ENCODE measurements at regions not wholly inside any gene's neighbourhood (a gene's known extent, or its start where the extent isn't known, plus 50 kb on each side); places are given as distances from the start of the nearest gene placed in this dataset.

DNA sequence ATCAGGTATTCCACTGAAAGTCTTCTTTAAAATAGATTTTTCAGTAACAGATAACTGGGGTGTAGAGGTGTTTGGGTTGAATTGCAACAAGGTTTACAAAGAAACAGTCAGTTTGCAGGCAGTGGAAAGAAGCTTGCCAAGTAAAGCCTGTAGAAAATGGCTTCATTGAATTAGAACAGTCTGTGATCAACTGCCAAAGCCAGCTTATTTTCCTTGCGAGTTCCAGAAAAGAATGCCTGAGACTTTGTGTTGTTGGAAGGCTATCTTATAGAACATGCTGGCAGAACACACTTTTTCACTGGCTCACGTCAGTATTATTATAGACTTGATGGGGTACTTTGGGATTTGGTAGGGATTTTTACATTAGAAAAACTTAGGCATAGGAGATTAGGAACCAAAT lies 601.0 kb downstream of the XIRP2 start:
- H3F3A ChIP-seq (replicated peaks; ENCODE audit: insufficient read depth) = no peaks in the 10 kb centered on the region

DNA sequence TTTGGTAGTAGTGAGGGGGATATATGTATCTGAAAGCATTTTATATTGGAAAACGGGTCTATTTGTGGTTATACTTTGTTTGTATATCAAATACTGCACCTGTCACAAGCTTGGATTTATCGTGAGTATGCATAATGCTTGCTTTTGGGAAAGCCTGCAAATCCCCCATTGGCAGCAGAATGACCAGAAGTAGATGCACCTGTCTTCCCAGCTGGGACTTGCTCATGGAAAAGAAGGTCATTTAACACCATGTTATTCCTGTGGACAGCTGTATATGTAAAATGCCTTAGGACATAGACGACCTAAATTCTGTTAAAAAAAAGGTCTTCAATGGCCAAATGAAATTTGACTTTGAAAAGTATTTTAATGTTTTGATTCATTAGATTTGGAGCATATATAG lies 599.4 kb downstream of the XIRP2 start:
- H3K4me3 ChIP-seq (ENCODE audit: low read depth in 2 of 2, low read length in 1 of 2) = no peak overlapping the region
- ChIA-PET CTCF (interaction anchor here (1.1 kb wide), 1 partner anchor 59 kb away, joined by 3 read pairs; no protein-coding TSS in a partner anchor), POLR2A (no interaction called here)
- H3K9ac ChIP-seq = no peak overlapping the region
- WGBS (ENCODE audit: low lambda C conversion rate) = 52% methylated on average over 3 of the region's 3 CpGs
- no peaks in the 10 kb centered on the region for H4K20me1 ChIP-seq (ENCODE audit: insufficient read depth)
- no peaks in the 10 kb centered on the region for H3F3A ChIP-seq (replicated peaks; ENCODE audit: insufficient read depth)
- H3K4me2 ChIP-seq = no peak overlapping the region
- H3K79me2 ChIP-seq (ENCODE audit: insufficient read depth) = no peaks in the 10 kb centered on the region
- no peaks in the 10 kb centered on the region for H3K9me3 ChIP-seq
- no peak overlapping the region for H2AFZ ChIP-seq (ENCODE audit: low read depth)
- no peak overlapping the region for H3K27ac ChIP-seq (ENCODE audit: low read depth in 2 of 2, low read length in 1 of 2)
- H3K27me3 ChIP-seq (ENCODE audit: insufficient read depth) = no peaks in the 10 kb centered on the region
- no peaks in the 10 kb centered on the region for H3K4me1 ChIP-seq (ENCODE audit: control insufficient read depth in 1 of 2, insufficient read depth in 2 of 2, low read depth in 1 of 2, low read length in 1 of 2)
- TF ChIP-seq RAD21 (IDR thresholded peaks at IDR 0.05; ENCODE audit: low read length) (no peak), MXI1 (IDR thresholded peaks at IDR 0.05; ENCODE audit: low read depth, low read length) (no peak), SIN3A (IDR thresholded peaks at IDR 0.05; ENCODE audit: borderline replicate concordance, low read depth, low read length) (no peak), NRF1 (IDR thresholded peaks at IDR 0.05; ENCODE audit: low read depth, low read length) (no peak), YY1 (IDR thresholded peaks at IDR 0.05; ENCODE audit: low read depth) (no peak), ELF1 (IDR thresholded peaks at IDR 0.05) (no peak), RCOR1 (IDR thresholded peaks at IDR 0.05; ENCODE audit: low read length) (no peak), EP300 (IDR thresholded peaks at IDR 0.05; ENCODE audit: borderline replicate concordance in 1 of 2, low read depth in 1 of 2, low read length in 1 of 2) (no peak), TCF12 (IDR thresholded peaks at IDR 0.05) (no peak), RXRA (IDR thresholded peaks at IDR 0.05; ENCODE audit: borderline replicate concordance, low read depth) (no peak), FOSL2 (IDR thresholded peaks at IDR 0.05; ENCODE audit: borderline replicate concordance, low read depth) (no peak), JUND (IDR thresholded peaks at IDR 0.05) (no peak), CHD2 (IDR thresholded peaks at IDR 0.05; ENCODE audit: low read length, partially characterized antibody) (no peak), TEAD4 (IDR thresholded peaks at IDR 0.05; ENCODE audit: borderline replicate concordance, insufficient read depth) (no peak), EZH2phosphoT487 (IDR thresholded peaks at IDR 0.05; ENCODE audit: borderline replicate concordance, low read depth) (no peak), FOXM1 (IDR thresholded peaks at IDR 0.05; ENCODE audit: low read depth) (no peak)
- TF ChIP-seq, protein P1, sequence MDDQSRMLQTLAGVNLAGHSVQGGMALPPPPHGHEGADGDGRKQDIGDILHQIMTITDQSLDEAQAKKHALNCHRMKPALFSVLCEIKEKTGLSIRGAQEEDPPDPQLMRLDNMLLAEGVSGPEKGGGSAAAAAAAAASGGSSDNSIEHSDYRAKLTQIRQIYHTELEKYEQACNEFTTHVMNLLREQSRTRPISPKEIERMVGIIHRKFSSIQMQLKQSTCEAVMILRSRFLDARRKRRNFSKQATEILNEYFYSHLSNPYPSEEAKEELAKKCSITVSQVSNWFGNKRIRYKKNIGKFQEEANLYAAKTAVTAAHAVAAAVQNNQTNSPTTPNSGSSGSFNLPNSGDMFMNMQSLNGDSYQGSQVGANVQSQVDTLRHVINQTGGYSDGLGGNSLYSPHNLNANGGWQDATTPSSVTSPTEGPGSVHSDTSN (IDR thresholded peaks at IDR 0.05) = no peak
- TF ChIP-seq, protein P2, sequence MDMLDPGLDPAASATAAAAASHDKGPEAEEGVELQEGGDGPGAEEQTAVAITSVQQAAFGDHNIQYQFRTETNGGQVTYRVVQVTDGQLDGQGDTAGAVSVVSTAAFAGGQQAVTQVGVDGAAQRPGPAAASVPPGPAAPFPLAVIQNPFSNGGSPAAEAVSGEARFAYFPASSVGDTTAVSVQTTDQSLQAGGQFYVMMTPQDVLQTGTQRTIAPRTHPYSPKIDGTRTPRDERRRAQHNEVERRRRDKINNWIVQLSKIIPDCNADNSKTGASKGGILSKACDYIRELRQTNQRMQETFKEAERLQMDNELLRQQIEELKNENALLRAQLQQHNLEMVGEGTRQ (IDR thresholded peaks at IDR 0.05; ENCODE audit: borderline replicate concordance, low read depth, low read length) = no peak
- H3K9me2 ChIP-seq = no peaks in the 10 kb centered on the region
- DNase-seq = no peak
- H3K36me3 ChIP-seq (replicated peaks in 1 of 2; ENCODE audit: control insufficient read depth in 1 of 2, insufficient read depth in 2 of 2, low read length in 1 of 2) = no peaks in the 10 kb centered on the region

More for the DNA sequence above, 601.0 kb downstream of the XIRP2 start:
- H4K20me1 ChIP-seq (ENCODE audit: insufficient read depth) = no peaks in the 10 kb centered on the region
- no peak overlapping the region for H3K4me2 ChIP-seq
- H2AFZ ChIP-seq (ENCODE audit: low read depth) = no peak overlapping the region
- H3K9ac ChIP-seq = no peak overlapping the region
- no peaks in the 10 kb centered on the region for H3K4me1 ChIP-seq (ENCODE audit: control insufficient read depth in 1 of 2, insufficient read depth in 2 of 2, low read depth in 1 of 2, low read length in 1 of 2)
- TF ChIP-seq NFIC (IDR thresholded peaks at IDR 0.05; ENCODE audit: borderline replicate concordance) (no peak), FOXJ3 (CRISPR knock-in tag; IDR thresholded peaks at IDR 0.05) (no peak), MXI1 (IDR thresholded peaks at IDR 0.05; ENCODE audit: low read depth, low read length) (no peak), JUND (IDR thresholded peaks at IDR 0.05) (no peak), TCF12 (IDR thresholded peaks at IDR 0.05) (no peak), RAD21 (IDR thresholded peaks at IDR 0.05; ENCODE audit: low read length) (no peak), TAF1 (IDR thresholded peaks at IDR 0.05; ENCODE audit: borderline replicate concordance, low read depth, low read length) (no peak), ELF1 (IDR thresholded peaks at IDR 0.05) (no peak)
- TF ChIP-seq, protein P1 (IDR thresholded peaks at IDR 0.05) = no peak
- TF ChIP-seq, protein P3, sequence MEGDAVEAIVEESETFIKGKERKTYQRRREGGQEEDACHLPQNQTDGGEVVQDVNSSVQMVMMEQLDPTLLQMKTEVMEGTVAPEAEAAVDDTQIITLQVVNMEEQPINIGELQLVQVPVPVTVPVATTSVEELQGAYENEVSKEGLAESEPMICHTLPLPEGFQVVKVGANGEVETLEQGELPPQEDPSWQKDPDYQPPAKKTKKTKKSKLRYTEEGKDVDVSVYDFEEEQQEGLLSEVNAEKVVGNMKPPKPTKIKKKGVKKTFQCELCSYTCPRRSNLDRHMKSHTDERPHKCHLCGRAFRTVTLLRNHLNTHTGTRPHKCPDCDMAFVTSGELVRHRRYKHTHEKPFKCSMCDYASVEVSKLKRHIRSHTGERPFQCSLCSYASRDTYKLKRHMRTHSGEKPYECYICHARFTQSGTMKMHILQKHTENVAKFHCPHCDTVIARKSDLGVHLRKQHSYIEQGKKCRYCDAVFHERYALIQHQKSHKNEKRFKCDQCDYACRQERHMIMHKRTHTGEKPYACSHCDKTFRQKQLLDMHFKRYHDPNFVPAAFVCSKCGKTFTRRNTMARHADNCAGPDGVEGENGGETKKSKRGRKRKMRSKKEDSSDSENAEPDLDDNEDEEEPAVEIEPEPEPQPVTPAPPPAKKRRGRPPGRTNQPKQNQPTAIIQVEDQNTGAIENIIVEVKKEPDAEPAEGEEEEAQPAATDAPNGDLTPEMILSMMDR (IDR thresholded peaks at IDR 0.05) = no peak
- POLR2A ChIA-PET = no interaction called here
- H3K79me2 ChIP-seq (ENCODE audit: insufficient read depth) = no peaks in the 10 kb centered on the region
- no peak for DNase-seq
- H3K27ac ChIP-seq (ENCODE audit: low read depth in 2 of 2, low read length in 1 of 2) = no peak overlapping the region
- CTCF ChIA-PET = no interaction called here
- no peaks in the 10 kb centered on the region for H3K9me3 ChIP-seq
- no peak overlapping the region for H3K4me3 ChIP-seq (ENCODE audit: low read depth in 2 of 2, low read length in 1 of 2)
- H3K9me2 ChIP-seq = no peaks in the 10 kb centered on the region
- H3K36me3 ChIP-seq (replicated peaks in 1 of 2; ENCODE audit: control insufficient read depth in 1 of 2, insufficient read depth in 2 of 2, low read length in 1 of 2) = no peaks in the 10 kb centered on the region
- no peaks in the 10 kb centered on the region for H3K27me3 ChIP-seq (ENCODE audit: insufficient read depth)
- WGBS (ENCODE audit: low lambda C conversion rate) = 73% methylated on average over 2 of the region's 2 CpGs

Measured in SK-N-SH (cell line).